OCI-LY1 (cell line): ENCODE measurements at regions not wholly inside any gene's neighbourhood (a gene's known extent, or its start where the extent isn't known, plus 50 kb on each side); places are given as distances from the start of the nearest gene placed in this dataset.

Experiments
- H2AFZ ChIP-seq: fragments of 200-600 bp; sonication (generic), shearing (Covaris generic); 2 replicates; pipeline ENCODE4 v1.6.0; 2014; ENCODE audit warnings: antibody characterized with exemption, mild to moderate bottlenecking, low read length
- H3F3A ChIP-seq: fragments of 200-600 bp; sonication (generic), shearing (Covaris generic); 2 replicates; pipeline ENCODE4 v1.6.0; 2014; ENCODE audit warnings: mild to moderate bottlenecking, antibody characterized with exemption, low read length, moderate library complexity; ENCODE audit not compliant: insufficient read depth
- H3K27ac ChIP-seq: fragments of 200-600 bp; sonication (generic); 2 replicates; pipeline ENCODE4 v1.5.1; 2014; ENCODE audit warnings: low read length, mixed run types, mild to moderate bottlenecking, low read depth; ENCODE audit not compliant: poor library complexity, severe bottlenecking
- H3K27me3 ChIP-seq: fragments of 200-600 bp; sonication (generic); 2 replicates; pipeline ENCODE4 v1.6.0; 2014; ENCODE audit warnings: antibody characterized with exemption, mild to moderate bottlenecking, low read length, moderate library complexity; ENCODE audit not compliant: insufficient read depth
- H3K36me3 ChIP-seq: fragments of 200-600 bp; sonication (generic); 2 replicates; pipeline ENCODE4 v1.6.1; 2014; ENCODE audit warnings: mild to moderate bottlenecking, antibody characterized with exemption, low read length, moderate library complexity, mixed read lengths; ENCODE audit not compliant: insufficient read depth
- H3K4me1 ChIP-seq: fragments of 200-600 bp; sonication (generic); 2 replicates; pipeline ENCODE4 v1.5.1; 2014; ENCODE audit warnings: mild to moderate bottlenecking, low read length, moderate library complexity; ENCODE audit not compliant: insufficient read depth, severe bottlenecking
- H3K4me2 ChIP-seq: fragments of 200-600 bp; sonication (generic), shearing (Covaris generic); 2 replicates; pipeline ENCODE4 v1.6.1; 2014; ENCODE audit warnings: low read length
- H3K4me3 ChIP-seq: fragments of 200-600 bp; sonication (generic); 2 replicates; pipeline ENCODE4 v1.5.1; 2014; ENCODE audit warnings: low read length, low read depth, mild to moderate bottlenecking, mixed read lengths; ENCODE audit not compliant: poor library complexity, severe bottlenecking
- H3K79me2 ChIP-seq: fragments of 200-600 bp; shearing (Covaris generic); 2 replicates; pipeline ENCODE4 v1.6.1; 2016; ENCODE audit warnings: mixed run types, low read length, mixed read lengths; ENCODE audit not compliant: insufficient read depth
- H3K9ac ChIP-seq: fragments of 200-600 bp; sonication (generic), shearing (Covaris generic); 2 replicates; pipeline ENCODE4 v1.6.1; 2014; ENCODE audit warnings: mild to moderate bottlenecking, low read length, mixed read lengths
- H3K9me2 ChIP-seq: fragments of 200-600 bp; sonication (generic), shearing (Covaris generic); 2 replicates; pipeline ENCODE4 v1.6.1; 2014; ENCODE audit warnings: low read depth, mild to moderate bottlenecking, low read length, mixed read lengths
- H3K9me3 ChIP-seq: fragments of 200-600 bp; shearing (Covaris generic); 2 replicates; pipeline ENCODE4 v1.6.1; 2014; ENCODE audit warnings: low read length, mixed read lengths
- H4K20me1 ChIP-seq: fragments of 200-600 bp; sonication (generic), shearing (Covaris generic); 2 replicates; pipeline ENCODE4 v1.6.0; 2016; ENCODE audit warnings: mild to moderate bottlenecking, low read length; ENCODE audit not compliant: insufficient read depth
- CTCF ChIP-seq: fragments of 200-600 bp; sonication (generic), shearing (Covaris generic); IDR thresholded peaks from 2 replicates; pipeline ENCODE4 v1.5.1; 2017; ENCODE audit warnings: mild to moderate bottlenecking, antibody characterized with exemption, low read length, moderate library complexity, mixed read lengths
- EZH2 ChIP-seq: fragments of 200-600 bp; sonication (generic), shearing (Covaris generic); IDR thresholded peaks from 2 replicates; pipeline ENCODE4 v1.8.0; 2017; ENCODE audit warnings: borderline replicate concordance, mixed run types, mild to moderate bottlenecking, antibody characterized with exemption, low read length, moderate library complexity, mixed read lengths

GRCh38 chr13:88590574-88590973, 919.4 kb downstream of the SLITRK5 start:
- Histone ChIP-seq H3K27me3 (no peaks in the 10 kb centered on the region), H3K79me2 (no peaks in the 10 kb centered on the region), H2AFZ (no peak overlapping the region), H3K36me3 (no peaks in the 10 kb centered on the region), H3K4me3 (no peak overlapping the region), H3K9me3 (no peaks in the 10 kb centered on the region), H4K20me1 (no peaks in the 10 kb centered on the region), H3K4me1 (no peaks in the 10 kb centered on the region), H3K4me2 (no peak overlapping the region), H3F3A (no peaks in the 10 kb centered on the region), H3K9me2 (no peaks in the 10 kb centered on the region), H3K9ac (no peak overlapping the region), H3K27ac (no peak overlapping the region)
- no peak for TF ChIP-seq EZH2
- TF ChIP-seq CTCF, result no peak

- Histone ChIP-seq H3K4me3 (no peak overlapping the region), H3K79me2 (no peaks in the 10 kb centered on the region), H3K9me2 (no peaks in the 10 kb centered on the region), H4K20me1 (no peaks in the 10 kb centered on the region), H3K36me3 (no peaks in the 10 kb centered on the region), H3K4me1 (no peaks in the 10 kb centered on the region), H3K4me2 (no peak overlapping the region), H3K27me3 (no peaks in the 10 kb centered on the region), H3K27ac (no peak overlapping the region), H2AFZ (no peak overlapping the region), H3K9me3 (no peaks in the 10 kb centered on the region), H3F3A (no peaks in the 10 kb centered on the region), H3K9ac (no peak overlapping the region)
- TF ChIP-seq EZH2, result no peak
- TF ChIP-seq CTCF, result no peak
Observed at GRCh38 chr13:88592105-88592504, 920.9 kb downstream of the SLITRK5 start.

GRCh38 chr13:88601949-88602348, 930.8 kb downstream of the SLITRK5 start:
- Histone ChIP-seq H3K79me2 (no peaks in the 10 kb centered on the region), H3K27ac (no peak overlapping the region), H3K4me3 (no peak overlapping the region), H3F3A (no peaks in the 10 kb centered on the region), H3K9me3 (no peaks in the 10 kb centered on the region), H3K9me2 (no peaks in the 10 kb centered on the region; the same call in 1 of the 2 replicates), H2AFZ (no peak overlapping the region), H3K9ac (no peak overlapping the region), H3K4me2 (no peak overlapping the region), H4K20me1 (no peaks in the 10 kb centered on the region), H3K36me3 (no peaks in the 10 kb centered on the region), H3K27me3 (no peaks in the 10 kb centered on the region), H3K4me1 (no peaks in the 10 kb centered on the region)
- no peak for TF ChIP-seq EZH2
- no peak for TF ChIP-seq CTCF
